Upper lobe of left lung (tissue), 6 donors: ENCODE measurements at regions not wholly inside any gene's neighbourhood (a gene's known extent, or its start where the extent isn't known, plus 50 kb on each side); places are given as distances from the start of the nearest gene placed in this dataset.

Experiments
- ATAC-seq, 2 donors: fragments of 200-7000 bp; cut with Tn5 transposase; one replicate each; pipeline ENCODE4 v1.9.1; 2022; ENCODE audit warnings: mild to moderate bottlenecking in 2 of 2, moderate library complexity in 2 of 2; ENCODE audit not compliant: low FRiP score in 2 of 2
- DNase-seq, 2 donors: peaks; one replicate each; pipeline ENCODE4 v3.0.0-alpha.2; 2019 to 2020
- H3K27ac ChIP-seq, 4 donors: fragments of 200-600 bp; sonication (generic); one replicate each; pipeline ENCODE4 v1.5.1; 2016 to 2019
- H3K27me3 ChIP-seq, 4 donors: fragments of 200-600 bp; sonication (generic); one replicate each; pipeline ENCODE4 v1.5.1; 2017 to 2019
- H3K36me3 ChIP-seq, 4 donors: fragments of 200-600 bp; sonication (generic); one replicate each; pipeline ENCODE4 v1.5.1; 2016 to 2019
- H3K4me1 ChIP-seq, 4 donors: fragments of 200-600 bp; sonication (generic); one replicate each; pipeline ENCODE4 v1.5.1; 2018 to 2019
- H3K4me3 ChIP-seq, 4 donors: fragments of 200-600 bp; sonication (generic); one replicate each; pipeline ENCODE4 v1.5.1; 2017 to 2019; ENCODE audit warnings: mild to moderate bottlenecking in 2 of 4, moderate library complexity in 1 of 4
- H3K9me3 ChIP-seq, 4 donors: fragments of 200-600 bp; sonication (generic); one replicate each; pipeline ENCODE4 v1.5.1; 2018 to 2019
- EP300 ChIP-seq, 4 donors: sonication (generic); formaldehyde crosslinking; IDR thresholded peaks; one replicate each; pipeline ENCODE4 v1.5.1; 2017; ENCODE audit warnings: antibody characterized with exemption in 4 of 4, control low read depth in 2 of 4
- POLR2A ChIP-seq, 4 donors: fragments of 450-650 bp; IDR thresholded peaks; one replicate each; pipeline ENCODE4 v1.5.1; 2016 to 2017; ENCODE audit warnings: antibody characterized with exemption in 4 of 4, mild to moderate bottlenecking in 2 of 4
- POLR2AphosphoS5 ChIP-seq, 2 donors: sonication (generic); formaldehyde crosslinking; IDR thresholded peaks; one replicate each; pipeline ENCODE4 v1.5.1; 2017; ENCODE audit warnings: antibody characterized with exemption in 2 of 2
- WGBS, 2 donors: methylation state at CpG; one replicate each; pipeline ENCODE4 v1.1.5; 2017 to 2018; 5-methylcytosine and 5-hydroxymethylcytosine counted together
- TF ChIP-seq, protein P1 (sequence below), 6 experiments: fragments of 450-650 bp in 4 of 6; fragments of 200-600 bp in 2 of 6; sonication (generic) in 2 of 6; IDR thresholded peaks; one replicate each; pipeline ENCODE4 v1.5.1; 2016 to 2019; ENCODE audit warnings: antibody characterized with exemption in 6 of 6
- donor health status: DM: no; HTN: no; CAD: no; lungs with moderate emphysema.
- donor health status: DM: no; HTN: yes; CAD: no; lungs with severe emphysema.

DNA sequence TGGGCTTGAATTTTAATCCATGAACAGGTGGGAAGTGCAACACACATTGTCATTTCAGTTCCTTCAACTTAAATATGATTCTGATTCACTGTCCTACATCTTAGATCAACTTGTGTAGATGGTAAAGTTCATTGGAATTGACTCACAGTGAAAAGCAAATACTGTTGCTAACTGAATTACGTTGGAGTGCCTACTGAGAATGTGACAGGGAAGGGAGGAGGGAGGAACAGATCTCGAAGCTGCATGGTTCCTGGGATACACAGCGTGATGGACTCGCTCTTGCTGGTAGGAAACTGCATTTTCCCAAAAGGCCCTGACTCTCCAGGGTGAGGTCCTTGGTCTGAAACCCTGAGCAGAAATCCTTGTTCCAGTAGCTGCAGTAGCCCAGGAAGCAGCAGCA lies 284.2 kb downstream of the USP46 start:
- no peak for DNase-seq
- H3K4me3 ChIP-seq: no peak overlapping the region
- 58 to 61% methylated on average over 4 of the region's 4 CpGs for WGBS, 2 donors
- no peaks in the 10 kb centered on the region for H3K4me1 ChIP-seq
- no peaks in the 10 kb centered on the region for H3K36me3 ChIP-seq
- TF ChIP-seq EP300 (IDR thresholded peaks at IDR 0.05) (no peak), POLR2AphosphoS5 (IDR thresholded peaks at IDR 0.05) (no peak)
- TF ChIP-seq, protein P1, sequence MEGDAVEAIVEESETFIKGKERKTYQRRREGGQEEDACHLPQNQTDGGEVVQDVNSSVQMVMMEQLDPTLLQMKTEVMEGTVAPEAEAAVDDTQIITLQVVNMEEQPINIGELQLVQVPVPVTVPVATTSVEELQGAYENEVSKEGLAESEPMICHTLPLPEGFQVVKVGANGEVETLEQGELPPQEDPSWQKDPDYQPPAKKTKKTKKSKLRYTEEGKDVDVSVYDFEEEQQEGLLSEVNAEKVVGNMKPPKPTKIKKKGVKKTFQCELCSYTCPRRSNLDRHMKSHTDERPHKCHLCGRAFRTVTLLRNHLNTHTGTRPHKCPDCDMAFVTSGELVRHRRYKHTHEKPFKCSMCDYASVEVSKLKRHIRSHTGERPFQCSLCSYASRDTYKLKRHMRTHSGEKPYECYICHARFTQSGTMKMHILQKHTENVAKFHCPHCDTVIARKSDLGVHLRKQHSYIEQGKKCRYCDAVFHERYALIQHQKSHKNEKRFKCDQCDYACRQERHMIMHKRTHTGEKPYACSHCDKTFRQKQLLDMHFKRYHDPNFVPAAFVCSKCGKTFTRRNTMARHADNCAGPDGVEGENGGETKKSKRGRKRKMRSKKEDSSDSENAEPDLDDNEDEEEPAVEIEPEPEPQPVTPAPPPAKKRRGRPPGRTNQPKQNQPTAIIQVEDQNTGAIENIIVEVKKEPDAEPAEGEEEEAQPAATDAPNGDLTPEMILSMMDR (IDR thresholded peaks at IDR 0.05): no peak
- ATAC-seq: no peak
- H3K27me3 ChIP-seq: no peaks in the 10 kb centered on the region
- H3K27ac ChIP-seq: no peak overlapping the region
- no peaks in the 10 kb centered on the region for H3K9me3 ChIP-seq

DNA sequence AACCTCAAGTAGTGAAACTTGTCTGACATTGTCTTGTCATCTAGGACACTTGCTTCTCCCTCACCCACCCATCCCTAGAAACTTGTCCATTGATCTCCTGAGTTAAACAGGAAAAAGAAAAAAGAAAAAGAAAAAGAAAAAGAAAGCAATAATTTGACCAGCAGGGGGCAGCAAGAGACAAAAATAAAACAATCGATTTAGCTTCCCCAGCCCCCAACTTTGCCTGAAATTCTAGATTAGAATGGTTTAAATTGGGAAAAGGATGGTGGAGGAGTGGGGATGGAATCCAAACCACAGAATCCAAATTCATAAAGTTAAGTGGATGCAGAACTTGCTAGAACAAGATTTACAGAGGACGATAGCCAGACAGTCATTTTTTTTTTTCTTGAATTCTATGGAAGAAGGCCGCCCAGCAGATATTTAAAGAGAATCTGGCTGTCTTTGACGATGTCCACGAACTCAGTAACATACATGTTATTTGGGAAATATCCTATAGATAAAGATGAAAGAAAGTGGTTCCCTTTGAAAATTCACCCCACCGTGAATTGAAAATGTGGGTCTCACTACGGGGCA lies 282.9 kb downstream of the USP46 start:
- TF ChIP-seq POLR2AphosphoS5 (IDR thresholded peaks at IDR 0.05) (no peak), POLR2A (IDR thresholded peaks at IDR 0.05) (no peak), EP300 (IDR thresholded peaks at IDR 0.05) (no peak)
- TF ChIP-seq, protein P1 (IDR thresholded peaks at IDR 0.05): peak in 5 of 6 experiments; percentile 39 to 54 (median 43)
- no peak overlapping the region for H3K4me3 ChIP-seq
- no peaks in the 10 kb centered on the region for H3K4me1 ChIP-seq
- H3K27ac ChIP-seq: no peak overlapping the region
- no peak for ATAC-seq
- H3K27me3 ChIP-seq: no peaks in the 10 kb centered on the region
- DNase-seq: no peak
- WGBS, 2 donors: 59 to 66% methylated on average over 7 of the region's 7 CpGs
- no peaks in the 10 kb centered on the region for H3K36me3 ChIP-seq
- H3K9me3 ChIP-seq: no peaks in the 10 kb centered on the region

DNA sequence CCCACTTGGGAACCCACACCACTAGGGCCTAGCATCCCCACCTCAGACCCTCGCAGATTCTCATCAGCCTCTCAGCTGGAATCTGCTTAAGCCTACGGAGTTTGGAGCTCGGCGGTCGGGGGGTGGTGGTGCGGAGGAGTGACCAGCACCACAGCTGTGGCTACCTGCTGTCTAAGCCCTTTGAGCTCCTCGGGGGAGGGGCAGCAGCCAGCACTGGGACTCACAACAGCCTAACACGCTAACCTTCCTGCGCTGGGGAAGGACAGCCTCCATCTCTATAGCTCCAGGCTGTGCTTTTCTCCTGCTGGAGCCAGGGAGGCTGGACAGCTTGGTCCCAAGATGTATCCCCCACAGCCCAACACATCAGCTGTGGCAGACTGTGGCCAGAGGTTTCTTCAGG lies 281.5 kb downstream of the USP46 start:
- Histone ChIP-seq H3K4me1 (no peaks in the 10 kb centered on the region), H3K9me3 (no peaks in the 10 kb centered on the region), H3K4me3 (no peak overlapping the region), H3K36me3 (no peaks in the 10 kb centered on the region), H3K27ac (no peak overlapping the region), H3K27me3 (no peaks in the 10 kb centered on the region)
- peak in 1 of 2 donors; percentile 34 for DNase-seq
- no peak for TF ChIP-seq POLR2AphosphoS5 (IDR thresholded peaks at IDR 0.05)
- TF ChIP-seq, protein P1 (IDR thresholded peaks at IDR 0.05): no peak
- TF ChIP-seq EP300 (IDR thresholded peaks at IDR 0.05): no peak
- no peak for TF ChIP-seq POLR2A (IDR thresholded peaks at IDR 0.05)
- ATAC-seq: no peak
- WGBS, 2 donors: 87 to 92% methylated on average over 6 to 9 of the region's 9 CpGs

DNA sequence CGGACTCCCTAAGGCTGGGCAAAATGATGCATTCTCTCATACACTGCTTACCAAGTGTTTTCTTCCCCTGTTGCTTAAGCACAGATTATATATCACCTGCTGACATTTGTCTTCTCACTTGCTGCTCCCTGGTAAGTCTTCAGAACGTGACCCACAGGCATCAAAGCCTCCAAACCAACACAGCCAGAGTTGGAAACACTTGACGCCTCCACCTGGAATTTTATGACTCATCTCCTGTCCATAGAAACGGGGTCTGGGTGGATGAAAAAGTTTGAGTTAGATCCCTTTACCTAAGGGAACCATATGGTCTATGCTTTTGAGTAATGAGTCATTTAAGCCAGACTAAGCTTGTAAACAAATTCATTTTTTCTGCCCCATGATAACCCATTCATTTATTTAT lies 251.6 kb downstream of the USP46 start:
- Histone ChIP-seq H3K4me1 (no peaks in the 10 kb centered on the region), H3K9me3 (peaks cover 0 to 19% (median 5%) of the 10 kb centered on the region in 4 donors), H3K4me3 (no peak overlapping the region), H3K27me3 (no peaks in the 10 kb centered on the region), H3K36me3 (no peaks in the 10 kb centered on the region), H3K27ac (no peak overlapping the region)
- ATAC-seq (no peak), DNase-seq (no peak)
- TF ChIP-seq, protein P1 (IDR thresholded peaks at IDR 0.05): no peak
- TF ChIP-seq POLR2AphosphoS5 (IDR thresholded peaks at IDR 0.05): no peak
- 56 to 59% methylated on average over 4 of the region's 4 CpGs for WGBS, 2 donors

DNA sequence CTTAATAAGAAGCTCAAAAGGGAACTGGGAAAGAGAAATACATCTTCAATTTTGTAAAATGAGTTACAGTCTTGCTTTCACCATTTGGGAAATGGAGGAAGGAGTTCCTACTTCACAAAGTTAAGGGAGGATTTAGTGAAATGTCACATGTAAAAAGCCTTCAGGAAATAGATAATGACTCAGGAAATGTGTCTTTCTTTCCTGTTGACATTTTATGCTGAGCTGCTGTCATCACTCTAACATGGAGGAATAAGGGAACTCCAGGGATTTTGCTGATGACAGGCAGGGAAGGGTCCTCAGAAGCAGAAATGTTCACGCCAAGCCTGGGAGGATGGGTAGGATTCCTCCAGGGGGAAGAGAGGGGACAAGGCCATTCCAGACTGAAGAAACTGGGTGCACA lies 251.1 kb downstream of the USP46 start:
- TF ChIP-seq POLR2A (IDR thresholded peaks at IDR 0.05) (no peak), EP300 (IDR thresholded peaks at IDR 0.05) (no peak)
- TF ChIP-seq, protein P1 (IDR thresholded peaks at IDR 0.05): no peak
- Histone ChIP-seq H3K4me3 (no peak overlapping the region), H3K27me3 (no peaks in the 10 kb centered on the region), H3K27ac (no peak overlapping the region), H3K36me3 (no peaks in the 10 kb centered on the region), H3K9me3 (peaks cover 0 to 19% (median 5%) of the 10 kb centered on the region in 4 donors), H3K4me1 (no peaks in the 10 kb centered on the region)
- WGBS, 2 donors: 73 to 80% methylated on average over 1 of the region's 1 CpG
- ATAC-seq: no peak
- DNase-seq: no peak
